Activated naive CD8-positive, alpha-beta T cell treated with anti-CD3 and anti-CD28 coated beads, Interleukin-2, amount 10 ng/mL, durations not matched to agents 7 days and 5 days (primary cell): ENCODE measurements at regions not wholly inside any gene's neighbourhood (a gene's known extent, or its start where the extent isn't known, plus 50 kb on each side); places are given as distances from the start of the nearest gene placed in this dataset.
"Not testable (repeated sequence)": the region's sequence is repeated elsewhere in the genome, so short reads cannot be mapped to it uniquely, and the experiment has no call there.

Experiments
- ATAC-seq: fragments of 150-1000 bp; cut with Tn5 transposase; one replicate; pipeline ENCODE4 v1.10.0; 2021; ENCODE audit warnings: low read depth, moderate library complexity
- POLR2A ChIA-PET: fragments of 350-600 bp; sonication (Branson Sonifier 250); formaldehyde crosslinking; loops from one replicate; lab custom pipeline; 2021; ENCODE audit warnings: antibody characterized with exemption; lab: Charles Lee
- DNase-seq: peaks from one replicate; pipeline ENCODE4 v3.0.0; 2021
- H3K27ac Mint-ChIP-seq: one replicate; pipeline ENCODE4 v1.8.0; 2022; ENCODE audit warnings: mild to moderate bottlenecking, mixed read lengths
- H3K27me3 Mint-ChIP-seq: one replicate; pipeline ENCODE4 v1.8.0; 2022; ENCODE audit warnings: mild to moderate bottlenecking, moderate library complexity, mixed read lengths
- H3K36me3 Mint-ChIP-seq: one replicate; pipeline ENCODE4 v1.8.0; 2021; ENCODE audit warnings: mild to moderate bottlenecking, mixed read lengths
- H3K4me1 Mint-ChIP-seq: one replicate; pipeline ENCODE4 v1.8.0; 2021; ENCODE audit warnings: mixed read lengths
- H3K4me3 Mint-ChIP-seq: one replicate; pipeline ENCODE4 v1.8.0; 2022; ENCODE audit warnings: mild to moderate bottlenecking, moderate library complexity, mixed read lengths
- H3K9me3 Mint-ChIP-seq: one replicate; pipeline ENCODE4 v1.8.0; 2021; ENCODE audit warnings: mixed read lengths

- H3K9me3 Mint-ChIP-seq, H3K4me3 Mint-ChIP-seq, H3K36me3 Mint-ChIP-seq, ATAC-seq, H3K27ac Mint-ChIP-seq, POLR2A ChIA-PET, DNase-seq: not testable (repeated sequence)
- H3K4me1 Mint-ChIP-seq: peaks cover 11% of the 10 kb centered on the region
- peaks cover 21% of the 10 kb centered on the region for H3K27me3 Mint-ChIP-seq
Measured at GRCh38 chr2:113328973-113329372, 50.3 kb upstream of the PAX8 start.

DNA sequence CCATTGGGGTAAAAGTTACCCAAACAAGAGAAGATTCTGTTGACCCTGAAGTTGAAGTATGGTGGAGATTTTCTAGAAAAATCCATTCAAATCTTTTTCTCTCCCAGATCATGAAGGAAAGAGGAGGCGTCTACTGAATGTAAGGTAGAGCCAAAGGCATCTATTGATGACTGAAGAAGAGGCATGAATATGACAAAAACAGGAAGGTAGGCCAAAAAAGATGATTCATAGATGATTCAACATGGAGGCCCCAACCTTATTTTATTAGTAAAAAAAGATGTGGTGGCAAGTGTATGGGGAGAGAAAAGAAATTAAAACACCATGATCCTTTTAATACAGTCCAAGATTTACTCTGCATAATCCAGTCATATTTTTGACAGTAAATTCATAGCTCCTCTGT lies 49.9 kb upstream of the PAX8 start:
- H3K27ac Mint-ChIP-seq, H3K9me3 Mint-ChIP-seq, H3K4me3 Mint-ChIP-seq, H3K36me3 Mint-ChIP-seq, DNase-seq, ATAC-seq, POLR2A ChIA-PET: not testable (repeated sequence)
- Mint-ChIP-seq H3K4me1 (peaks cover 11% of the 10 kb centered on the region), H3K27me3 (peaks cover 21% of the 10 kb centered on the region)
